ENCODE measurements at regions not wholly inside any gene's neighbourhood (a gene's known extent, or its start where the extent isn't known, plus 50 kb on each side); places are given as distances from the start of the nearest gene placed in this dataset.

- Mint-ChIP-seq H3K4me1 (no peaks in the 10 kb centered on the region), H3K27ac (no peak overlapping the region), H3K9me3 (no peaks in the 10 kb centered on the region), H3K36me3 (ENCODE audit: low read depth) (no peaks in the 10 kb centered on the region), H3K4me3 (no peak overlapping the region), H3K27me3 (ENCODE audit: low read depth, poor library complexity) (no peaks in the 10 kb centered on the region)
- TF ChIP-seq CTCF (IDR thresholded peaks at IDR 0.05), result no peak
- no peak for DNase-seq
Observed at GRCh38 chr5:105554568-105555169, 1992.1 kb upstream of the NUDT12 start.

GRCh38 chr5:105544300-105544699 lies 1981.7 kb upstream of the NUDT12 start:
- no peaks in the 10 kb centered on the region for H3K9me3 Mint-ChIP-seq
- TF ChIP-seq CTCF (IDR thresholded peaks at IDR 0.05), result no peak
- no peak for DNase-seq
- no peaks in the 10 kb centered on the region for H3K4me1 Mint-ChIP-seq
- H3K27ac Mint-ChIP-seq, result no peak overlapping the region
- H3K27me3 Mint-ChIP-seq (ENCODE audit: low read depth, poor library complexity), result no peaks in the 10 kb centered on the region
- H3K36me3 Mint-ChIP-seq (ENCODE audit: low read depth), result no peaks in the 10 kb centered on the region
- H3K4me3 Mint-ChIP-seq, result no peak overlapping the region

GRCh38 chr5:105536675-105537074 lies 1974.1 kb upstream of the NUDT12 start:
- H3K4me1 Mint-ChIP-seq, result no peaks in the 10 kb centered on the region
- H3K27me3 Mint-ChIP-seq (ENCODE audit: low read depth, poor library complexity), result no peaks in the 10 kb centered on the region
- no peak overlapping the region for H3K27ac Mint-ChIP-seq
- no peak for DNase-seq
- no peak overlapping the region for H3K4me3 Mint-ChIP-seq
- no peak for TF ChIP-seq CTCF (IDR thresholded peaks at IDR 0.05)
- peaks cover 5% of the 10 kb centered on the region for H3K9me3 Mint-ChIP-seq
- no peaks in the 10 kb centered on the region for H3K36me3 Mint-ChIP-seq (ENCODE audit: low read depth)

- Mint-ChIP-seq H3K27me3 (ENCODE audit: low read depth, poor library complexity) (no peaks in the 10 kb centered on the region), H3K4me1 (no peaks in the 10 kb centered on the region), H3K36me3 (ENCODE audit: low read depth) (peaks cover 5% of the 10 kb centered on the region), H3K4me3 (no peak overlapping the region), H3K9me3 (peaks cover 38% of the 10 kb centered on the region), H3K27ac (no peak overlapping the region)
- no peak for DNase-seq
- TF ChIP-seq CTCF (IDR thresholded peaks at IDR 0.05), result no peak
Observed at GRCh38 chr5:105530716-105531261, 1968.2 kb upstream of the NUDT12 start.

- no peak for TF ChIP-seq CTCF (IDR thresholded peaks at IDR 0.05)
- Mint-ChIP-seq H3K36me3 (ENCODE audit: low read depth) (peaks cover 5% of the 10 kb centered on the region), H3K27me3 (ENCODE audit: low read depth, poor library complexity) (no peaks in the 10 kb centered on the region), H3K9me3 (peaks cover 38% of the 10 kb centered on the region), H3K27ac (no peak overlapping the region), H3K4me3 (no peak overlapping the region), H3K4me1 (no peaks in the 10 kb centered on the region)
- no peak for DNase-seq
Observed at GRCh38 chr5:105529851-105530250, 1967.3 kb upstream of the NUDT12 start.

- H3K4me1 Mint-ChIP-seq, result peaks cover 8% of the 10 kb centered on the region
- no peak for TF ChIP-seq CTCF (IDR thresholded peaks at IDR 0.05)
- DNase-seq, result no peak
- no peak overlapping the region for H3K27ac Mint-ChIP-seq
- H3K4me3 Mint-ChIP-seq, result no peak overlapping the region
- peaks cover 3% of the 10 kb centered on the region for H3K9me3 Mint-ChIP-seq
- no peaks in the 10 kb centered on the region for H3K36me3 Mint-ChIP-seq (ENCODE audit: low read depth)
- H3K27me3 Mint-ChIP-seq (ENCODE audit: low read depth, poor library complexity), result no peaks in the 10 kb centered on the region
Observed at GRCh38 chr5:105508519-105508918, 1945.9 kb upstream of the NUDT12 start.

All from nephron progenitor cell (in vitro differentiated cells).